Right atrium auricular region (tissue), 2 donors: ENCODE measurements at regions not wholly inside any gene's neighbourhood (a gene's known extent, or its start where the extent isn't known, plus 50 kb on each side); places are given as distances from the start of the nearest gene placed in this dataset.

Experiments
- DNase-seq: peaks from one replicate; pipeline ENCODE4 v3.0.0-alpha.2; 2019; ENCODE audit warnings: low spot score
- H3K27ac ChIP-seq, 2 donors: fragments of 200-600 bp; sonication (generic); 1 replicate in 1 of 2; 2 replicates in 1 of 2; pipeline ENCODE4 v1.5.1; 2016 to 2019
- H3K27me3 ChIP-seq, 2 donors: fragments of 200-600 bp; sonication (generic); one replicate each; pipeline versions ENCODE4 v1.5.1 to v1.6.0; 2017 to 2019
- H3K36me3 ChIP-seq: fragments of 200-600 bp; sonication (generic); one replicate; pipeline ENCODE4 v1.5.1; 2016
- H3K4me1 ChIP-seq, 2 donors: fragments of 200-600 bp; sonication (generic); one replicate each; pipeline versions ENCODE4 v1.5.1 to v1.6.0; 2017 to 2019
- H3K4me3 ChIP-seq, 2 donors: fragments of 200-600 bp; sonication (generic); 1 replicate in 1 of 2; 2 replicates in 1 of 2; pipeline ENCODE4 v1.5.1; 2017 to 2019; ENCODE audit warnings: mild to moderate bottlenecking in 1 of 2, moderate library complexity in 1 of 2
- H3K9me3 ChIP-seq, 2 donors: fragments of 200-600 bp; sonication (generic); one replicate each; pipeline ENCODE4 v1.5.1; 2019
- CTCF ChIP-seq, 2 donors: fragments of 200-600 bp; sonication (generic); IDR thresholded peaks; one replicate each; pipeline ENCODE4 v1.5.1; 2019; ENCODE audit warnings: antibody characterized with exemption in 2 of 2

DNA sequence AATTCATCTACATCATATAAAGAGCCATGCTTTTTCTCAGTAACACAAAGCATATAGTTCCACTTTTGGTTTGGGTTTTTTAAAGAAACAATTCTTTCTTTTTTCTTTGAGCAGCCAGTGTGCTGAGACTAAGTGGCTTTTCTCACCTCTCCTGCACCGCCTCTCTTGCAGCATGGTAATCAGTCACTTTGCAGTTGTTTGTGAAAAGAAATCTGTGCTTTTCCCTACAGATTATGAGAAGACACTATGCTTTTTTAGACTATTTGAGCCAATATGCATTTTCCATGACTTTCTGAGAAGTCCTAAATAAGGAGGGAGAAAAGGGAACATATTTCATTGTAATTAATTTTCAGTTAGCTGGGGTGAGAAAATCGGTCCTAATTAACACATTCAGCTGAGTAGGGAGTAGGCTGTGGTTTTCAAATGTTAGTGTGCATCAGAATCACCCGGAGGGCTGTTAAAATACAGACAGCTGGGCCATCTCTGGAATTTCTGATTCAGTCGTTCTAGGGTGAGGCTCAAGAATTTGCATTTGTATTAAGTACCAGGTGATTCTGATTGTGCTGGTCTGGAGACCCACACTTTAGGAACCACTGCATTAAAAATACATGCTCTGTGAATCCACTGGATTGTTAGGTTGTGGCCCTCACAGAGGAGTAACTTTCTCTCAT is 155.2 kb downstream of the TINAG start:
- H3K4me1 ChIP-seq = no peaks in the 10 kb centered on the region
- no peak for TF ChIP-seq CTCF (IDR thresholded peaks at IDR 0.05)
- H3K36me3 ChIP-seq = no peaks in the 10 kb centered on the region
- no peak overlapping the region for H3K27ac ChIP-seq
- H3K9me3 ChIP-seq = no peaks in the 10 kb centered on the region
- H3K4me3 ChIP-seq = no peak overlapping the region
- no peak for DNase-seq
- no peaks in the 10 kb centered on the region for H3K27me3 ChIP-seq

DNA sequence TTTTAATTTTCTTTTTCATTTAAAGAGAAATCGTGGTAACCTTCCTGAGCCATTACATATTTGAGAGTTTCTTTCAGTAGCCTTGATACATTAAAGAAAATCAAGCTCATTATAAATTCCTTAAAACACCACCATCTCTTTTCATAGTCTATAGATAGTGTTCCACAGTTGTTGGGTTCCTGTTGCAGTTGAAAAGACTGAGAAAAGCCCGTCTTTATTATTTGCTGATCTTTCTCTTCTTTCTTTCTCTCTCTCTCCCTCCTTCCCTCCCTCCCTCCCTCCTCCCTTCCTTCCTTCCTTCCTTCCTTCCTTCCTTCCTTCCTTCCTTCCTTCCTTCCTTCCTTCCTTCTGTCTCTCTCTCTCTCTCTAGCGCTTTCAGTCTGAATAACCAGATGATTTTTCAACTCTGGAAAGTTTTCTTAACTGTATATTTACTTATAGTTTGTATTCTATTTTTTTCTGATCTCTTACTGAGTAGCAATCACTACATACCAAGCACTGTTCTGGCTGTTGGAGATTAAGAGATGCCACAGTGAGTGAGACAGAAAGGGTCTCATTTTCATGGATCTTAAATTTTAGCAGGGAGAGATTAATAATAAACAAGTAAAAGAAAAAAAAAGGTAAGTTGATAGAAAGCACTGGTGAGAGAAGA is 157.5 kb downstream of the TINAG start:
- H3K27ac ChIP-seq = no peak overlapping the region
- no peak for TF ChIP-seq CTCF (IDR thresholded peaks at IDR 0.05)
- no peaks in the 10 kb centered on the region for H3K36me3 ChIP-seq
- no peak overlapping the region for H3K4me3 ChIP-seq
- H3K27me3 ChIP-seq = no peaks in the 10 kb centered on the region
- no peaks in the 10 kb centered on the region for H3K9me3 ChIP-seq
- no peak for DNase-seq
- no peaks in the 10 kb centered on the region for H3K4me1 ChIP-seq

DNA sequence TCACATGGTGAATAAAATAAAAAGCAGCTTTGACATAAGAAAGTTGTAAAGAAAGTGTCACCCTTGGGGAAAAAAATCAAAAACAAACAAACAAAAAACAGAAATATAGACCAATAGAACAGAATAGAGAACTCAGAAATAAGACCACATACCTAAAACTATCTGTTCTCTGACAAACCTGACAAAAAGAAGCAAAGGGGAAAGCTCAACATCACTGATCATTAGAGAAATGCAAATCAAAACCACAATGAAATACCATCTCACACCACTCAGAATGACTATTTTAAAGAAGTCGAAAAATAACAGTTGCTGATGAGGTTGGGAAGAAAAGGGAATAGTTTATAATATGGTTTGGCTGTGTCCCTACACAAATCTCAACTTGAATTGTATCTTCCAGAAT is 159.1 kb downstream of the TINAG start:
- Histone ChIP-seq H3K4me1 (no peaks in the 10 kb centered on the region), H3K27me3 (no peaks in the 10 kb centered on the region), H3K4me3 (no peak overlapping the region), H3K27ac (no peak overlapping the region), H3K36me3 (no peaks in the 10 kb centered on the region), H3K9me3 (no peaks in the 10 kb centered on the region)
- DNase-seq = no peak
- TF ChIP-seq CTCF (IDR thresholded peaks at IDR 0.05) = no peak

DNA sequence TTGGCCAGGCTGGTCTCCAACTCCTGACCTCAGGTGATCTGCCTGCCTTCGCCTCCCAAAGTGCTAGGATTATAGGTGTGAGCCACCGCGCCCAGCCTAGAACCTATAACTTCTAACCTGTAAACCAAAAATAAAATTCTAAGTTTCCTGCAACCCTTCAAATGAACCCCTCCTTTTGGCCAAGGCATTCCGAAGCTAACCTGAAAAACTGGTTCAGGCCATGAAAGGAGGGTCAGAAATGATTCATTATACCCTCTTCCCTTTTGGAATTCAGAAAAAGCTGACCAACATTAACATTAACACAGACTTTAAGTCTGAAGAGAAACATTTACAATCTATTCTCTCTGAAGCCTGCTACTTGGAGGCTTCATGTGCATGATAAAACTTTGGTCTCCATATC is 165.1 kb downstream of the TINAG start:
- no peak for TF ChIP-seq CTCF (IDR thresholded peaks at IDR 0.05)
- DNase-seq = no peak

GRCh38 chr6:54474898-54475297 is 166.7 kb downstream of the TINAG start:
- no peak for DNase-seq
- TF ChIP-seq CTCF (IDR thresholded peaks at IDR 0.05) = no peak
- no peak overlapping the region for H3K27ac ChIP-seq
- no peaks in the 10 kb centered on the region for H3K9me3 ChIP-seq
- H3K27me3 ChIP-seq = no peaks in the 10 kb centered on the region
- no peaks in the 10 kb centered on the region for H3K4me1 ChIP-seq
- no peaks in the 10 kb centered on the region for H3K36me3 ChIP-seq
- H3K4me3 ChIP-seq = no peak overlapping the region

More for the DNA sequence above, 165.1 kb downstream of the TINAG start:
- no peaks in the 10 kb centered on the region for H3K4me1 ChIP-seq
- no peak overlapping the region for H3K4me3 ChIP-seq
- H3K36me3 ChIP-seq = no peaks in the 10 kb centered on the region
- no peak overlapping the region for H3K27ac ChIP-seq
- no peaks in the 10 kb centered on the region for H3K9me3 ChIP-seq
- H3K27me3 ChIP-seq = no peaks in the 10 kb centered on the region

- no peak for DNase-seq
- H3K27me3 ChIP-seq = no peaks in the 10 kb centered on the region
- no peak for TF ChIP-seq CTCF (IDR thresholded peaks at IDR 0.05)
These were observed 172.8 kb downstream of the TINAG start for GRCh38 chr6:54481091-54481490.

More at GRCh38 chr6:54481091-54481490, 172.8 kb downstream of the TINAG start:
- H3K36me3 ChIP-seq = no peaks in the 10 kb centered on the region
- no peaks in the 10 kb centered on the region for H3K4me1 ChIP-seq
- H3K27ac ChIP-seq = no peak overlapping the region
- H3K9me3 ChIP-seq = no peaks in the 10 kb centered on the region
- no peak overlapping the region for H3K4me3 ChIP-seq
